ENCODE measurements at regions not wholly inside any gene's neighbourhood (a gene's known extent, or its start where the extent isn't known, plus 50 kb on each side); places are given as distances from the start of the nearest gene placed in this dataset.

DNA sequence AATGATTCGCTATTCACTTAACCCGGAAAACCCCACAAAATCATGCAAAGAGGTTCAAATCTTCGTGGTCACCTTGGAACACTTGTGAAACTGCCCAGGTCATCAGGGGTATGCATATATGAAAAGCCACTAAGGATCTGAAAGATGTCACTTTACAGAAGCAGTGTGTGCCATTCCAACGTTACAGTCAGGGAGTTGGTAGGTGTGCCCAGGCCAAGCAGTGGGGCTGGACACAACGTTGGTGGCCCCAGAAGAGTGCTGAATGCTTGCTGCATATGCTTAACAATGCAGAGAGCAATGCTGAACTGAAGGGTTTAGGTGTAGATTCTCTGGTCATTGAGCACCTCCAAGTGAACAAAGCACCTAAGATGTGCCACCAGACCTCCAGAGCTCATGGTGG is 51.1 kb upstream of the EIF5 start:
- no peak for TF ChIP-seq JUN (IDR thresholded peaks at IDR 0.05; ENCODE audit: borderline replicate concordance, insufficient read depth, insufficient read length, low read depth)
- TF ChIP-seq, protein P1, sequence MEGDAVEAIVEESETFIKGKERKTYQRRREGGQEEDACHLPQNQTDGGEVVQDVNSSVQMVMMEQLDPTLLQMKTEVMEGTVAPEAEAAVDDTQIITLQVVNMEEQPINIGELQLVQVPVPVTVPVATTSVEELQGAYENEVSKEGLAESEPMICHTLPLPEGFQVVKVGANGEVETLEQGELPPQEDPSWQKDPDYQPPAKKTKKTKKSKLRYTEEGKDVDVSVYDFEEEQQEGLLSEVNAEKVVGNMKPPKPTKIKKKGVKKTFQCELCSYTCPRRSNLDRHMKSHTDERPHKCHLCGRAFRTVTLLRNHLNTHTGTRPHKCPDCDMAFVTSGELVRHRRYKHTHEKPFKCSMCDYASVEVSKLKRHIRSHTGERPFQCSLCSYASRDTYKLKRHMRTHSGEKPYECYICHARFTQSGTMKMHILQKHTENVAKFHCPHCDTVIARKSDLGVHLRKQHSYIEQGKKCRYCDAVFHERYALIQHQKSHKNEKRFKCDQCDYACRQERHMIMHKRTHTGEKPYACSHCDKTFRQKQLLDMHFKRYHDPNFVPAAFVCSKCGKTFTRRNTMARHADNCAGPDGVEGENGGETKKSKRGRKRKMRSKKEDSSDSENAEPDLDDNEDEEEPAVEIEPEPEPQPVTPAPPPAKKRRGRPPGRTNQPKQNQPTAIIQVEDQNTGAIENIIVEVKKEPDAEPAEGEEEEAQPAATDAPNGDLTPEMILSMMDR (IDR thresholded peaks at IDR 0.05; ENCODE audit: extremely low read depth in 1 of 2, insufficient read depth in 1 of 2, low read depth in 1 of 2, low read length in 2 of 2), result no peak

All from endothelial cell of umbilical vein (primary cell).